GM19025 (cell line): ENCODE measurements at regions not wholly inside any gene's neighbourhood (a gene's known extent, or its start where the extent isn't known, plus 50 kb on each side); places are given as distances from the start of the nearest gene placed in this dataset.

Source experiments
- ATAC-seq: cut with Tn5 transposase; IDR thresholded peaks from one replicate; pipeline ENCODE4 v1.9.1; 2021; ENCODE audit warnings: mild to moderate bottlenecking, low read depth, moderate library complexity; ENCODE audit not compliant: unreplicated experiment

GRCh38 chr3:124391774-124392173, 338.5 kb upstream of the UMPS start:
- ATAC-seq = no peak

- no peak for ATAC-seq
Measured at GRCh38 chr3:124393340-124393739, 336.9 kb upstream of the UMPS start.

DNA sequence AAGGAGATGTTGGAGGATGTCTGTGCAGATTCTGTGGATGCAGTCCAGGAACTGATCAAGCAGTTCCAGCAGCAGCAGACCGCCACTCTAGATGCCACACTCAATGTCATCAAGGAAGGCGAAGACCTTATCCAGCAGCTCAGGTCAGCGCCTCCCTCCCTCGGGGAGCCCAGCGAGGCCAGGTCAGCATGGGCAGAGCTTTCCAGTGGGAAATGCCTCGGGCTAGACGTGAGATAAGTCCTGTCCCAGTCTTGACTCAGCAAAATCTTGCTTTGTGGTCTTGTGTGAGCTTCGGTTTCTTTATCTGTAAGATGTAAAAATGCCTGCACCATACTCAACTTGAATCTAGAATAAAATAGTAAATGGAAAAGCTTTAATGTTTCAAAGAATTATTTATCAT, 335.1 kb upstream of the UMPS start:
- no peak for ATAC-seq

DNA sequence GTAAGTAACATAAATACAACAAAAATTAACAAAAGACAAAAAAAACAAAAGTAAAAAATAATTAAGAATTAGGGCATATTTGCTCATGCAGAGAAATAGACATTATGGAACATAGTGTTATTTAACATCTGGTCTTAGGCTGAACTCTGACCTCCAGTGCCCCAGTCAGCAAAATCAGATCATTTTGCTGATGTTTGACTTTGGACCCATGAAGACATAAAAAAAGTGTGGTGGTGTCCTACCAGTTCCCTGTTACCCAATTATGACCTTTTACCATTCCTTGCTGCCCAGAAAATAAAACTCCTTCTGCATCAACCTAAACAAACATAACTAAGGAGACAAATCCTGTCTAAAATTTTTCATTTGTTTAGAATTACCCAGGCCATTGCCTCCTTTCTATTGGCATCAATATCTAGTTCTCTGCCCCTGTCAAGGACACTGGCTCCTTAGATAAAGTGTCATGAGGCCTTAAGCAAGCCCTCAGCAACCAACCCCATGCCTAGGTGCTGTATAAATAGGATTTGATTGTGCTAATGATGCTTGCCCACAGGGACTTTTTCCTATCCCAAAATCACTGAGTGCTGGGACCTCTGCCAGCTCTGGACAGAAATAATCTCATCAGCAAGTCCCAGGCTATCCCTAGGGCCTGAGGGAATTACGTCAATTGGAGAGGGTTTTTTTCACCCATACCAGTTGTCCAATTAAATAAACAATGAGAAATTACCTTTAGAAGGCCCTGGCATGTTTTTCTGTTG, 334.5 kb upstream of the UMPS start:
- ATAC-seq = no peak

- no peak for ATAC-seq
Measured at GRCh38 chr3:124396339-124396950, 333.8 kb upstream of the UMPS start.

DNA sequence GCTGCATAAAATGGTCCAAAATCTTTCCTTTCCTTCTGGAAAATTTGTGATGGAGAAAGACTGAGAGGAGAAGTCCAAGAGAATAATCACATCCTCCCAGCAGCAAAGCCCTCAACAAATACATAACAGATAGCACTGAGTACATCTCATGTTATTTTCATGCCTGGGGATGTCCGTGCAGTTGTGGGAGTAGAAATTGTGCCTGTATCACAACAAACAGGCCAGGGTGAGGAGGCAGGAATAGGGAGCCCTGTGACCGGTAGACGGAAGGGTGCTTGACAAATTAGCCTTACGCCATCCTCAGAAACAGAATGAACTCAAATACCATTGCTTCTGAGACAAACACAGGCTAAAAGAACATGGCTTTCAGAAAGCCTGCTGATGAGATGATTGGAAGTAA, 333.2 kb upstream of the UMPS start:
- ATAC-seq = no peak

- ATAC-seq = no peak
Measured at GRCh38 chr3:124398594-124398993, 331.7 kb upstream of the UMPS start.

DNA sequence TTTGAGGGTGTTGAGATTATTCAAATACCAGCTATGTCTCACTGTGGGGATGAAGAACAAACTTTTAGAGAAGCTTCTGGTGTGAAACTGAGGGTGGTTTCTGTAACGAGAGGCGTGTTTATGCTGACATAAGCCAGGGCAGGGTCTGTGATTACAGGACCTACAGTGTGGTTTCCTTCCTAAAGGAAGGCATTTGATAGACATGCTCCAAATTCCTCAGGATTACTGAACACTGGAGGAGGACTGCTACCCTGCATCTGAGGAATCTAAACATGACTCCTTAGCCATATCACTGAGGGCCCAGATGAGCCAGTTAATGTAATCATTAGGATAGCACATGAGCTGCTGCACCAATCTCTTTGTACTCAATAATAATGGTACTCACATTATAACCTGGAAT, 328.4 kb upstream of the UMPS start:
- no peak for ATAC-seq

- ATAC-seq = no peak
Measured at GRCh38 chr3:124402791-124403190, 327.5 kb upstream of the UMPS start.

GRCh38 chr3:124404621-124405020, 325.6 kb upstream of the UMPS start:
- ATAC-seq = no peak

- ATAC-seq = no peak
Measured at GRCh38 chr3:124407260-124407659, 323.0 kb upstream of the UMPS start.

DNA sequence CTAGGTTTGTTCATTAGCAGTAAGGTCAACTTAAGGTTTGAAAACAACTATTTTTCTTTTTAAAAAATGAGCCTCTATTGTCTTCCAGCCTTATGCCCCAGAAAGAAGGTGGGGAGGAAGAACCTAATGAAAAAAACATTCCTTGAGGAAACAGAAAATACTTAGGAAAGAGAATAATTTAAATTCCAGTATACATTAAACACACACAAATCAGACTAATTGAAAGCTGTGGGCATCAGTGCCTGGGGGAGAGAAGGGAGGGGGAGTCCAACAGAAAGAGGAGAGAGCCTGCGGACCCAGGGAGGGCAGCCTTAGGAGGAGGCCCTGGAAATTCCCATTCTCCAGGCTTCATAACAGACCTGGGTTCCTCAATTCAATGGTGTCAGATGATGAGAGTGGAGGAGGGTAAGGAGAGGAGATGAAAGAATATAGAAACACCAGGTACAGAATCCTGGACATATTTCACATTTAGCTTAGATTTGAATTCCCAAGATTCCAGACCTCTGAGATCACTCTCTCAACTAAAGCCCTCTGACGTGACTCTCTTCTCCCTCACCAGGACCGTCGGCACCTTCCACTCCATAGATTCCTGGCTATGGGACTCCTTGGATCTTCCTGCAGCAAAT, 320.5 kb upstream of the UMPS start:
- no peak for ATAC-seq

DNA sequence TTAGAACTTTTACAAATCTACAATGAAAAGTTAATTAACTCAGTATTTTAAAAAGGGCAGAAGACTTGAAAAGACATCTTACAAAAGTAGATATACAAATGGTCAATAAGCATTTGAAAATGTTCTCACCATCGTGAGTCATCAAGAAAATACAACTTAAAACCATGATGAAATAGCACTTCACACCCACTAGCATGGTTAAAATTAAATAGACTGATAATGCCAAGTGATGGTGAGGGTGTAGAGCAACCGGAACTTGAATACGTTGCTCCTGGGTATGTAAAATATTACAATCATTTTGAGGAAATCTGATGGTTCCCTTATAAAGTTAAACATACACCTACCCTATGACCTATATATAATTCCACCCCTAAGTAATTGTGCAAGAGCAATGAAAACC, 319.8 kb upstream of the UMPS start:
- ATAC-seq = no peak

DNA sequence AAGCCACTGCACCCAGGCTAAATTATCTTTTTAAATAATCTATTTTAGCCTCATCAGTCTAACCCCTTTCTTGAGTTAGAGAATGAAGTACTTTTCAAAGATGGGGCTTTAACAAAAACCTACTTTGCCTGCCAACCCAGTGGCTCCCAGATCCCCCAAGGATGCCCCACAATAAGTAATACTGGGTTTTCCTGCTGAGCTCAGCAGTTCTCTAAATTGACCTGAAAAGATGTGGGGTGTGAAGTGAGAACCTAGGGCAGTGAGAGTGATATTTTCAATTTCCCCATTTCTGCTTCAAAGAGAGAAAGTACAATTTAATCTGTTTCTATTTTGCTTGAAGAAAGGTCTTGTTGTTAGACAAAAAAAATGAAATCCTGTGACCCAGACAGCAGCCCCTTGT, 318.5 kb upstream of the UMPS start:
- no peak for ATAC-seq

DNA sequence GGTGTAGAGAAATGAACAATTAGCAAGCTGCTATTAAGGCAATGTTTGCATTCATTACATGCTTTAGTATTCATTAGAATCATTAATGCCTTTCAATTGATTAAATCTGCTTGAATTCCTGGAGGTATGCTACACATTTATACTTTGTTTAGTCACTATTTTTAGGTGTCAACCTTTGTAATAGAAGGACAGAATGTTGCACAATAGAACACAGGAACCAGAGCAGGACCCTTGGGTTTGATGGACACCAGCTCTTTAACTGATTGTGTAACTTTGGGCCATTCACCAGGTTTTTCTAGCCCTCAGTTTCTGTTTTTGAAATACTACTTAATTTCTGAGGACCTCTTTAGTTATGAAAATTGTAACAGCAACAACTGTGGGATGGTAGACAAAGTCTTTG, 317.6 kb upstream of the UMPS start:
- no peak for ATAC-seq

- no peak for ATAC-seq
Measured at GRCh38 chr3:124413393-124413792, 316.9 kb upstream of the UMPS start.

- ATAC-seq = no peak
Measured at GRCh38 chr3:124413989-124414598, 316.2 kb upstream of the UMPS start.

- ATAC-seq = no peak
Measured at GRCh38 chr3:124415446-124415960, 314.7 kb upstream of the UMPS start.

GRCh38 chr3:124419303-124419702, 310.9 kb upstream of the UMPS start:
- no peak for ATAC-seq

DNA sequence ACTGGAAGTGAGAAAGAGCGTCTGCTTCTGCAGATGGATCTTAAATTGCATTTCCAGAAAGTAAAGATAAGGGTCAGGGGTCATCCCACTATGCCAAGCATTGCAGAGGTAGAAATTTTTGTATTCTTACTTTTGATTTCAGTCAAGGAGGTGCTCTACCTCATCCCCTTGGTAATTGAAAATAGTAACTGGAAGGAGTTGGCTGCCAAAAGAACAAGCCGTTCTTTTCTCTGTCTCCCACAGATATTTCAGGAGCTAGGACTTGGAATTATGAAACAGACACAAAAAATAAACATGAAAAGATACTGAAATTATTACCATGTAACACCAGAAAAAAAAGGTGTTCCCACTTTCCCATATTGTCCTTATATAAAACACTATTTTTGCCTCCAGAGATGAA, 309.9 kb upstream of the UMPS start:
- no peak for ATAC-seq

GRCh38 chr3:124422805-124423204, 307.4 kb upstream of the UMPS start:
- ATAC-seq = no peak
